ENCODE measurements at regions not wholly inside any gene's neighbourhood (a gene's known extent, or its start where the extent isn't known, plus 50 kb on each side); places are given as distances from the start of the nearest gene placed in this dataset.

DNA sequence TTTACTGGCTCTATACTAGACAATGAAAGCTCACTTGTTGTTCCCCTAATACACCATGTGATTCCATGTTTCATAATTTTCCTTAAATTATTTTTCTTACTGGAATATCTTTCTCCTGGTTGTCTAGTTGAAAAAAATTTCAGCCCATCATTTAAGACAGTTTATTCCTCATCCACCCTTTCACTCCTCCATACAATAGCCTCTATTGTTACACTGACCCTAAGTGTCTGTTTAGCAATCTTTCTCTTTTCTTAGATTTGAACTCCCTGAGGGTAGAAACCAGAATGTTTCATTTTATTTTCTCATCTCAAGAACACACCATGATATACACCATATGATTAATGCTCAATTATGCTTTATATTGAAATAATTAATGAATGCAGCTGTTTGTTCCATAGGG, 413.4 kb upstream of the ITGA1 start:
- TF ChIP-seq, protein P1, sequence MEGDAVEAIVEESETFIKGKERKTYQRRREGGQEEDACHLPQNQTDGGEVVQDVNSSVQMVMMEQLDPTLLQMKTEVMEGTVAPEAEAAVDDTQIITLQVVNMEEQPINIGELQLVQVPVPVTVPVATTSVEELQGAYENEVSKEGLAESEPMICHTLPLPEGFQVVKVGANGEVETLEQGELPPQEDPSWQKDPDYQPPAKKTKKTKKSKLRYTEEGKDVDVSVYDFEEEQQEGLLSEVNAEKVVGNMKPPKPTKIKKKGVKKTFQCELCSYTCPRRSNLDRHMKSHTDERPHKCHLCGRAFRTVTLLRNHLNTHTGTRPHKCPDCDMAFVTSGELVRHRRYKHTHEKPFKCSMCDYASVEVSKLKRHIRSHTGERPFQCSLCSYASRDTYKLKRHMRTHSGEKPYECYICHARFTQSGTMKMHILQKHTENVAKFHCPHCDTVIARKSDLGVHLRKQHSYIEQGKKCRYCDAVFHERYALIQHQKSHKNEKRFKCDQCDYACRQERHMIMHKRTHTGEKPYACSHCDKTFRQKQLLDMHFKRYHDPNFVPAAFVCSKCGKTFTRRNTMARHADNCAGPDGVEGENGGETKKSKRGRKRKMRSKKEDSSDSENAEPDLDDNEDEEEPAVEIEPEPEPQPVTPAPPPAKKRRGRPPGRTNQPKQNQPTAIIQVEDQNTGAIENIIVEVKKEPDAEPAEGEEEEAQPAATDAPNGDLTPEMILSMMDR (conservative IDR thresholded peaks at IDR 0.05; ENCODE audit: low read depth, low read length): no peak
- TF ChIP-seq EZH2 (IDR thresholded peaks at IDR 0.05; ENCODE audit: low read length, unreplicated experiment): no peak

Measured in PC-3 (cell line).